ENCODE measurements at regions not wholly inside any gene's neighbourhood (a gene's known extent, or its start where the extent isn't known, plus 50 kb on each side); places are given as distances from the start of the nearest gene placed in this dataset.

DNA sequence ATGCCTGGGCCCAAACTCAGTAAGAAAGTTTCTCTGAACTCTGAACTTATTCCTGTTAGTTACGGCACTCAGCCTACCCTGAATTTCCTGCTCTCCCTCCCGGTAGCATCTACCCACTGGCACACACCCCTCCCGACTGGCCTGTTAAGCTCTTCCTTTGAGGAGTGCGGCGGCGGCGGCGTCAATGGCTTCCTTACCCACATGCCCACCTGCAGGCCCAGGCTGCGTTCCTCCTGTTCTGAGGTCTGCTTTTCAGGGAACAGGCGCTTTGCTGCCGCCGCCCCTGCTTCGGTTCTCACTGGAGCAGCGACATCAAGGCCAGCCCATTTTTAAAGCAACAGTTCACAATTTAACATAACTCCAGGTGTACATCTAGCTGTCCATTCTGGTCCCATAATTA is 432.4 kb downstream of the DCDC2C start:
- TF ChIP-seq, protein P1, sequence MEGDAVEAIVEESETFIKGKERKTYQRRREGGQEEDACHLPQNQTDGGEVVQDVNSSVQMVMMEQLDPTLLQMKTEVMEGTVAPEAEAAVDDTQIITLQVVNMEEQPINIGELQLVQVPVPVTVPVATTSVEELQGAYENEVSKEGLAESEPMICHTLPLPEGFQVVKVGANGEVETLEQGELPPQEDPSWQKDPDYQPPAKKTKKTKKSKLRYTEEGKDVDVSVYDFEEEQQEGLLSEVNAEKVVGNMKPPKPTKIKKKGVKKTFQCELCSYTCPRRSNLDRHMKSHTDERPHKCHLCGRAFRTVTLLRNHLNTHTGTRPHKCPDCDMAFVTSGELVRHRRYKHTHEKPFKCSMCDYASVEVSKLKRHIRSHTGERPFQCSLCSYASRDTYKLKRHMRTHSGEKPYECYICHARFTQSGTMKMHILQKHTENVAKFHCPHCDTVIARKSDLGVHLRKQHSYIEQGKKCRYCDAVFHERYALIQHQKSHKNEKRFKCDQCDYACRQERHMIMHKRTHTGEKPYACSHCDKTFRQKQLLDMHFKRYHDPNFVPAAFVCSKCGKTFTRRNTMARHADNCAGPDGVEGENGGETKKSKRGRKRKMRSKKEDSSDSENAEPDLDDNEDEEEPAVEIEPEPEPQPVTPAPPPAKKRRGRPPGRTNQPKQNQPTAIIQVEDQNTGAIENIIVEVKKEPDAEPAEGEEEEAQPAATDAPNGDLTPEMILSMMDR (IDR thresholded peaks at IDR 0.05): no peak
- no peak for TF ChIP-seq ZFX (IDR thresholded peaks at IDR 0.05; ENCODE audit: borderline replicate concordance)
